ENCODE measurements at regions not wholly inside any gene's neighbourhood (a gene's known extent, or its start where the extent isn't known, plus 50 kb on each side); places are given as distances from the start of the nearest gene placed in this dataset.

DNA sequence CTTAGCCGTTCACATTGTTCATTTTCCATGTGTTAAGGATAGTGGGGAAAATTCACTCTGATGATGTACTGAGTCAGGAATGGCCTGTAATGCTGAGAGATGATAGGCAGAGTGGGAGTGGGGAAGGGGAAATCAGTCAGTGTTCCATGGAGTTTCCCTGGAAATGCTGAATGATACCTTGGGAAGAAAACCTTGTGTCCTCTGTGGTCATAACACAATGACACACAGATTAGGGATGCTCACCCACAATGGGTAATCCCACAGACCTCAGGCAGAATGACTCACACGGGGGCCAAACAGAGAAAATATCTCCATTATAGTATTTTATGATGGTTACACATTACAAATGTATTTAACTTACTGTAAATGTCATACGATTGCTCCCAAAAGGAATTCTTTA lies 118.0 kb downstream of the SNX19 start:
- no peak overlapping the region for H3K27ac ChIP-seq
- H3K4me1 ChIP-seq: no peaks in the 10 kb centered on the region
- H3K4me3 ChIP-seq: no peak overlapping the region
- no peaks in the 10 kb centered on the region for H3K27me3 ChIP-seq
- DNase-seq: no peak
- H3K9me3 ChIP-seq: no peaks in the 10 kb centered on the region
- TF ChIP-seq, protein P1, sequence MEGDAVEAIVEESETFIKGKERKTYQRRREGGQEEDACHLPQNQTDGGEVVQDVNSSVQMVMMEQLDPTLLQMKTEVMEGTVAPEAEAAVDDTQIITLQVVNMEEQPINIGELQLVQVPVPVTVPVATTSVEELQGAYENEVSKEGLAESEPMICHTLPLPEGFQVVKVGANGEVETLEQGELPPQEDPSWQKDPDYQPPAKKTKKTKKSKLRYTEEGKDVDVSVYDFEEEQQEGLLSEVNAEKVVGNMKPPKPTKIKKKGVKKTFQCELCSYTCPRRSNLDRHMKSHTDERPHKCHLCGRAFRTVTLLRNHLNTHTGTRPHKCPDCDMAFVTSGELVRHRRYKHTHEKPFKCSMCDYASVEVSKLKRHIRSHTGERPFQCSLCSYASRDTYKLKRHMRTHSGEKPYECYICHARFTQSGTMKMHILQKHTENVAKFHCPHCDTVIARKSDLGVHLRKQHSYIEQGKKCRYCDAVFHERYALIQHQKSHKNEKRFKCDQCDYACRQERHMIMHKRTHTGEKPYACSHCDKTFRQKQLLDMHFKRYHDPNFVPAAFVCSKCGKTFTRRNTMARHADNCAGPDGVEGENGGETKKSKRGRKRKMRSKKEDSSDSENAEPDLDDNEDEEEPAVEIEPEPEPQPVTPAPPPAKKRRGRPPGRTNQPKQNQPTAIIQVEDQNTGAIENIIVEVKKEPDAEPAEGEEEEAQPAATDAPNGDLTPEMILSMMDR (IDR thresholded peaks at IDR 0.05): no peak
- intact Hi-C loops (cut with DNase I; ENCODE audit: low total_unique reads): no loop called here
- no peaks in the 10 kb centered on the region for H3K36me3 ChIP-seq

DNA sequence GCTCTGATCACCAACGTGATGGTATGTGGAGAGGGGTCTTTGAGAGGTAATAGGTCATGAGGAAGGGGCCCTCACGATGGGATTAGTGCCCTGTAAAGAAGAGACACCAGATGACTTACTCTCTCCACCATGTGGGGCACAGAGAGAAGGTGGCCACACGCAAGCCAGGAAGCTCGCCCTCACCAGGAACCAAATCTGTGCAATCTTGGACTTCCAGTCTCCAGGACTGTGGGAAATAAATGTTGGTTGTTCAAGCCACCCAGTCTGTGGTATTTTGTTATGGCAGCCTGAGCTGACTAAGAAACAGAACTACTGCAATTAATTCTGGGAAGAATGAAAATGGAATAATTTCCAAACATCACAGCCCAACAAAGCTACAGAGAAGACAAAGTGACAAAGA lies 117.5 kb downstream of the SNX19 start:
- Histone ChIP-seq H3K36me3 (no peaks in the 10 kb centered on the region), H3K27ac (no peak overlapping the region), H3K9me3 (no peaks in the 10 kb centered on the region), H3K27me3 (no peaks in the 10 kb centered on the region), H3K4me3 (no peak overlapping the region), H3K4me1 (no peaks in the 10 kb centered on the region)
- TF ChIP-seq, protein P1 (IDR thresholded peaks at IDR 0.05): no peak
- intact Hi-C loops (cut with DNase I; ENCODE audit: low total_unique reads): no loop called here
- DNase-seq: no peak

DNA sequence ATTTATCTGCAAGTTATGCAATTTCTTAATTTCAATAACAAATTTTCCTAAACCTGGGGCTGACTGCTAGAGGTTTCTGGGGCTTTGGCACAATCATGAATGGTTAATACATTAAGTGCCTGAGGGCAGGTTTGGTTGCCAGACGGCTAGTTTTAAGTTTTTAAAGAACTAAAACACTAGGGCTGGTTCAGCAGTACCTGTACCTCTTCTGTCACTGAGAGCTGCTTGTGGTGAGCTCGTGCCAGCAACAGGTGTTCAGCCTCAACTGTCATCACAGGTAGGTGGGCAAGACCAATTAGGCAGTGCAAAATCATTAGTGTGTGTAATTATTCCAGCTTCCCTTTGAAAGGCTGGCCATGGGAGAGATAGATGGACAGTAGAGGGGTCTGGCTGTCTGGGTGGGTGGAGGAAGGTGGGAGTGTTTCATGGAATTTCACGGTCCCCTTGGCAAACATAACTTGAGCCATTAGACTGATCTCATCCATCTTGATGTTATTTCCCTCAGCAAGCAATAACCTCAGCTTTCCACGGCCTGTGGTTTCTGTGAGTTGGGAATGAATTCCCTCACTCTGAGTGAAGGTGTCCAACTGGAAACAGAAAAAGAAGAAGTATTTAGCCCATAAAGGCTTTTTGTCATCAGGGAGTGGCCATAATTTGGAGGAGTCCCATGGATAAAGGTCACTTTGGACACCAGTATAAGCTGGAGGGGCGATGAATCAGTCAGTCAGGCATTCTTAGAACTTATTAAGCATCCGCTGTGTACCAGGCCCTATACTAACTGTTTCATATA lies 114.8 kb downstream of the SNX19 start:
- H3K27me3 ChIP-seq: no peaks in the 10 kb centered on the region
- intact Hi-C loops (cut with DNase I; ENCODE audit: low total_unique reads): no loop called here
- H3K4me3 ChIP-seq: no peak overlapping the region
- H3K4me1 ChIP-seq: no peaks in the 10 kb centered on the region
- no peaks in the 10 kb centered on the region for H3K9me3 ChIP-seq
- H3K36me3 ChIP-seq: no peaks in the 10 kb centered on the region
- TF ChIP-seq, protein P1 (IDR thresholded peaks at IDR 0.05): no peak
- no peak for DNase-seq
- no peak overlapping the region for H3K27ac ChIP-seq

DNA sequence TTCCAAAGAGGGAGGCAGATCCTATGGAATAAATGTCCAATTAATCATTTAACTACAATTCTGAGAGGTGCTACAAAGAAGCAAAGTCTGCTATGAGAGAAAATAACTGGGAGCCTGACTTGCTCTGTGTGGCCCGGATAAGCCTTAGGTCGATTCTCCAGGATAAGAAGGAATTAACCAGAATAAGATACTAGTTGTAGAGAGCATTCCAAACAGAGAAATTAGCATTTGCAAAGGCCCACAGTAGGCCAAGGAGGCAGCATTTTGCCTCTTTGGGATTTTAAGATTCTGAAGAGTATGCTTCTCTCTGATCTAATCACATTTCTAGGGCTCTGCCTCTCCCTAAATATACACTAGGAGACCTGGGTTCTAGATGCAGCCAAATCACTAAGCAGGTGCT lies 113.7 kb downstream of the SNX19 start:
- H3K4me3 ChIP-seq: no peak overlapping the region
- no peaks in the 10 kb centered on the region for H3K4me1 ChIP-seq
- H3K27ac ChIP-seq: no peak overlapping the region
- intact Hi-C loops (cut with DNase I; ENCODE audit: low total_unique reads): no loop called here
- H3K9me3 ChIP-seq: no peaks in the 10 kb centered on the region
- DNase-seq: no peak
- no peaks in the 10 kb centered on the region for H3K36me3 ChIP-seq
- TF ChIP-seq, protein P1 (IDR thresholded peaks at IDR 0.05): no peak
- no peaks in the 10 kb centered on the region for H3K27me3 ChIP-seq

DNA sequence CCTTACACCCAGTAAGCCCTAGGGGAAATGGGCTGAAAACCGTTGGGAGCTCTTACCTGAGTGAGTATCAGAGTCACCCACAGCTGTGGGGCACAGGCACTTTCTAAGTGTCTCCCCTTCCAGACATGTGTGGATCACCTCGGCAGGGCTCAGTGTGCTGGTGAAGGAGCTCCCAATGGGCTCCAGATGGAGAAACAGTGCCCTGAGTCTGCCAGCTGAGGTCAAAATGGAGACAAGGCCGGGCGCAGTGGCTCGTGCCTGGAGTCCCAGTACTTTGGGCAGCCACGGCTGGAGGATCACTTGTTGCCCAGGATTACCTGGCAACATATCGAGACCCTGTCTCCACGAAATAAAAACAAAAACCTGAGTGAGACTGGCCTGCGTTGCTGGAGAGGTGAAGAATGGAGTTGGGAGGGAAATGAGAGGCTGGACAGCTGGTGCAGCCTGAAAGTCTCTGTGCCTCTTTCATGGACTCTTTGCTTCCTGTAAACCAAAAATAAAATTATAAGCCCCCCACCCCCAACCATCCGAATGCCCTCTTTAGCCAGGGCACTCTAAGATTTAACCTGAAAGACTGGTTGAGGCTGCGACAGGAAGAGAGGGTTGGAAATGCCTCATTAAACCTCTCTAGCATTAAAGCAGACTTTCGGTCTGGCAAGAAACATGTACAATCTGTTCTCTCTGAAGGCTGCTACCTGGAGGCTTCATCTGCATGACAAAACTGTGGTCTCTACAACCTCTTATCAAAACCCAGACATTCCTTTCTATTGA lies 111.8 kb downstream of the SNX19 start:
- Histone ChIP-seq H3K4me1 (no peaks in the 10 kb centered on the region), H3K36me3 (no peaks in the 10 kb centered on the region), H3K4me3 (no peak overlapping the region), H3K27me3 (no peaks in the 10 kb centered on the region), H3K9me3 (no peaks in the 10 kb centered on the region), H3K27ac (no peak overlapping the region)
- TF ChIP-seq, protein P1 (IDR thresholded peaks at IDR 0.05): no peak
- intact Hi-C loops (cut with DNase I; ENCODE audit: low total_unique reads): no loop called here
- DNase-seq: no peak
